ENCODE measurements at regions not wholly inside any gene's neighbourhood (a gene's known extent, or its start where the extent isn't known, plus 50 kb on each side); places are given as distances from the start of the nearest gene placed in this dataset.

DNA sequence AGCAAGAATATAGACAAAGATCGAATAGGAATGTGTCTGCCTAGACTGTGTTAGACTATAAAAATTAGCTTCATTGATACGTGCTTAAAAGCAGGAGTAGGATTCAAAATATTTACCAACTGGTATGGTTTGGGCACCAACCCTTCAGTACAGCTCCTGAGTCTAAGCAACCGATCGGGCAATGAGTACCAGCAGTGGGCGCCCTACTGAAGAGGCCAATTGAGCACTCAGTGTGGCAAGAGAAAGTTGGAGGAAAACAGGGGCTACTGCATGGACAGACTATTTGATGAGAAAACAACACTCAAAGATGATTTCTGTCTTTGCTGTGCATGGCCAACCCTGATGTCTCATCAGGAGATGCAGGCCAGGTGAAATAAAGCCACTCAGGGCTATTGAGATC, 176.0 kb upstream of the NWD2 start:
- ChIA-PET POLR2A (no interaction called here), CTCF (no interaction called here)
- H3K4me3 ChIP-seq = no peak overlapping the region
- DNase-seq (ENCODE audit: low read depth in 1 of 2, low spot score in 1 of 2) = peak; percentile 0 to 7
- 3% methylated on average over 5 of the region's 5 CpGs for WGBS (ENCODE audit: missing lambda C conversion rate)
- H3K27ac ChIP-seq = no peak overlapping the region
- no peaks in the 10 kb centered on the region for H3K4me1 ChIP-seq
- no peaks in the 10 kb centered on the region for H3K9me3 ChIP-seq
- ATAC-seq = peak in 1 of 2 experiments; percentile 33; a peak in 1 of 6 replicates
- no peak for FAIRE-seq
- no peak overlapping the region for H3K4me2 ChIP-seq
- TF ChIP-seq HOXB13 (CRISPR knock-in tag; IDR thresholded peaks at IDR 0.05; ENCODE audit: low read depth) (no peak), SMC3 (IDR thresholded peaks at IDR 0.05) (no peak), KDM5A (IDR thresholded peaks at IDR 0.05) (no peak), MAFK (IDR thresholded peaks at IDR 0.05; ENCODE audit: partially characterized antibody) (no peak), BHLHE40 (IDR thresholded peaks at IDR 0.05; ENCODE audit: low read depth, low read length) (no peak)
- TF ChIP-seq, protein P1, sequence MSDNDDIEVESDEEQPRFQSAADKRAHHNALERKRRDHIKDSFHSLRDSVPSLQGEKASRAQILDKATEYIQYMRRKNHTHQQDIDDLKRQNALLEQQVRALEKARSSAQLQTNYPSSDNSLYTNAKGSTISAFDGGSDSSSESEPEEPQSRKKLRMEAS (IDR thresholded peaks at IDR 0.05) = no peak

DNA sequence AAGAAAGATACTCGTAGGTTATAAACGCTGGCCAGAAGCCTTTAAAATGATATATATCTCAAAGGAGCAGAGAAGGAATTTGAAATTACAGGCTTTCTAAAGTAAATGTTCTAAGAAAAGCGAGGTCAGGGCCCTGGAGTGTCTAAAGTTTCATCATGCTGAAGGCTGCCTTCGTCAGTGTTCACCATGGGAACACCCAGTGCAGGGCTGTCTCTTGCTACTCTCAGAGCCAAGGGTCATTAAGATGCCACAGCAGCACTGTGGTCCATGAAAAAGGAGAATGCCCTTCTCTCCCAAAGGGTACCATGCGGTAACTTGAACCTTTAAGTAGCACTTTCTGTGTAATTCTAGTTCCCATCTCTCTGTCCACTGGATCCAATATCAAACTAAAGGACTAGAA, 174.5 kb upstream of the NWD2 start:
- Histone ChIP-seq H3K4me1 (no peaks in the 10 kb centered on the region), H3K9me3 (no peaks in the 10 kb centered on the region), H3K4me3 (no peak overlapping the region), H3K4me2 (no peak overlapping the region), H3K27ac (no peak overlapping the region)
- DNase-seq (ENCODE audit: low read depth in 1 of 2, low spot score in 1 of 2) (no peak), FAIRE-seq (no peak), ATAC-seq (no peak)
- POLR2A ChIA-PET = no interaction called here
- 16% methylated on average over 5 of the region's 5 CpGs for WGBS (ENCODE audit: missing lambda C conversion rate)
- no peak for TF ChIP-seq HMGXB4 (CRISPR knock-in tag; IDR thresholded peaks at IDR 0.05; ENCODE audit: borderline replicate concordance)
- no peak for TF ChIP-seq FOSB (CRISPR knock-in tag; IDR thresholded peaks at IDR 0.05)
- TF ChIP-seq, protein P2, sequence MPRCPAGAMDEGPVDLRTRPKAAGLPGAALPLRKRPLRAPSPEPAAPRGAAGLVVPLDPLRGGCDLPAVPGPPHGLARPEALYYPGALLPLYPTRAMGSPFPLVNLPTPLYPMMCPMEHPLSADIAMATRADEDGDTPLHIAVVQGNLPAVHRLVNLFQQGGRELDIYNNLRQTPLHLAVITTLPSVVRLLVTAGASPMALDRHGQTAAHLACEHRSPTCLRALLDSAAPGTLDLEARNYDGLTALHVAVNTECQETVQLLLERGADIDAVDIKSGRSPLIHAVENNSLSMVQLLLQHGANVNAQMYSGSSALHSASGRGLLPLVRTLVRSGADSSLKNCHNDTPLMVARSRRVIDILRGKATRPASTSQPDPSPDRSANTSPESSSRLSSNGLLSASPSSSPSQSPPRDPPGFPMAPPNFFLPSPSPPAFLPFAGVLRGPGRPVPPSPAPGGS (IDR thresholded peaks at IDR 0.05) = no peak
- no peak for TF ChIP-seq KDM5A (IDR thresholded peaks at IDR 0.05)
- TF ChIP-seq RARB (CRISPR knock-in tag; IDR thresholded peaks at IDR 0.05) = no peak
- TF ChIP-seq RFX5 (IDR thresholded peaks at IDR 0.05) = no peak
- TF ChIP-seq, protein P3, sequence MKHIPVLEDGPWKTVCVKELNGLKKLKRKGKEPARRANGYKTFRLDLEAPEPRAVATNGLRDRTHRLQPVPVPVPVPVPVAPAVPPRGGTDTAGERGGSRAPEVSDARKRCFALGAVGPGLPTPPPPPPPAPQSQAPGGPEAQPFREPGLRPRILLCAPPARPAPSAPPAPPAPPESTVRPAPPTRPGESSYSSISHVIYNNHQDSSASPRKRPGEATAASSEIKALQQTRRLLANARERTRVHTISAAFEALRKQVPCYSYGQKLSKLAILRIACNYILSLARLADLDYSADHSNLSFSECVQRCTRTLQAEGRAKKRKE (CRISPR knock-in tag; IDR thresholded peaks at IDR 0.05; ENCODE audit: low read depth) = no peak
- no peak for TF ChIP-seq NR3C1 (IDR thresholded peaks at IDR 0.05)
- no peak for TF ChIP-seq TP53 (CRISPR knock-in tag; IDR thresholded peaks at IDR 0.05)
- TF ChIP-seq HEYL (CRISPR knock-in tag; IDR thresholded peaks at IDR 0.05) = no peak
- no peak for TF ChIP-seq CTCF (IDR thresholded peaks at IDR 0.05)
- TF ChIP-seq HES2 (IDR thresholded peaks at IDR 0.05) = no peak
- TF ChIP-seq ELK1 (IDR thresholded peaks at IDR 0.05; ENCODE audit: low read depth, low read length) = no peak
- TF ChIP-seq ESRRA (IDR thresholded peaks at IDR 0.05; ENCODE audit: borderline replicate concordance, low read length) = no peak
- CTCF ChIA-PET = no interaction called here
